Trophoblast cell (in vitro differentiated cells and primary cell): ENCODE measurements at regions not wholly inside any gene's neighbourhood (a gene's known extent, or its start where the extent isn't known, plus 50 kb on each side); places are given as distances from the start of the nearest gene placed in this dataset.

Experiments used
- DNase-seq, 2 donors: peaks; one replicate each; pipeline ENCODE4 v3.0.0-alpha.2; 2016
- H2AFZ ChIP-seq: 2 replicates; pipeline ENCODE4 v1.6.1; 2013; ENCODE audit warnings: low read length, moderate library complexity, mild to moderate bottlenecking; ENCODE audit not compliant: insufficient read depth, poor library complexity
- H2AK5ac ChIP-seq: 2 replicates; pipeline ENCODE4 v1.6.1; 2013; ENCODE audit warnings: mild to moderate bottlenecking, low read length
- H2BK120ac ChIP-seq: 2 replicates; pipeline ENCODE4 v1.6.1; 2013; ENCODE audit warnings: low read length, mild to moderate bottlenecking, moderate library complexity; ENCODE audit not compliant: insufficient read depth, poor library complexity
- H2BK12ac ChIP-seq: 2 replicates; pipeline ENCODE4 v1.6.1; 2013; ENCODE audit warnings: mild to moderate bottlenecking, low read length, moderate library complexity
- H2BK5ac ChIP-seq: 2 replicates; pipeline ENCODE4 v1.6.1; 2013; ENCODE audit warnings: low read length, low read depth, moderate library complexity, mild to moderate bottlenecking; ENCODE audit not compliant: poor library complexity
- H3K14ac ChIP-seq: 2 replicates; pipeline ENCODE4 v1.6.1; 2013; ENCODE audit warnings: mild to moderate bottlenecking, low read length
- H3K18ac ChIP-seq: 2 replicates; pipeline ENCODE4 v1.6.1; 2013; ENCODE audit warnings: mild to moderate bottlenecking, low read length
- H3K23ac ChIP-seq: 2 replicates; pipeline ENCODE4 v1.6.1; 2013; ENCODE audit warnings: low read length
- H3K27ac ChIP-seq: 2 replicates; pipeline ENCODE4 v1.5.1; 2013; ENCODE audit warnings: low read depth, mild to moderate bottlenecking, inconsistent platforms, low read length, moderate library complexity
- H3K27me3 ChIP-seq: 2 replicates; pipeline ENCODE4 v1.6.1; 2013; ENCODE audit warnings: inconsistent platforms, mild to moderate bottlenecking, low read length, moderate library complexity; ENCODE audit not compliant: insufficient read depth
- H3K36me3 ChIP-seq, 2 experiments: 1 replicate in 1 of 2; 2 replicates in 1 of 2; pipeline ENCODE4 v1.6.1; 2013; ENCODE audit warnings: low read length in 2 of 2, mild to moderate bottlenecking in 2 of 2, moderate library complexity in 1 of 2; ENCODE audit not compliant: insufficient read depth in 2 of 2, control insufficient read depth in 1 of 2
- H3K4ac ChIP-seq: 2 replicates; pipeline ENCODE4 v1.6.1; 2013; ENCODE audit warnings: low read depth, mild to moderate bottlenecking, low read length, moderate library complexity
- H3K4me1 ChIP-seq, 2 experiments: 1 replicate in 1 of 2; 2 replicates in 1 of 2; pipeline ENCODE4 v1.6.1; 2013; ENCODE audit warnings: low read length in 2 of 2, mild to moderate bottlenecking in 2 of 2, moderate library complexity in 1 of 2; ENCODE audit not compliant: insufficient read depth in 2 of 2, control insufficient read depth in 1 of 2
- H3K4me2 ChIP-seq: 2 replicates; pipeline ENCODE4 v1.6.1; 2013; ENCODE audit warnings: inconsistent platforms, mild to moderate bottlenecking, low read length, moderate library complexity
- H3K4me3 ChIP-seq: 2 replicates; pipeline ENCODE4 v1.5.1; 2013; ENCODE audit warnings: mild to moderate bottlenecking, low read depth, low read length, inconsistent platforms
- H3K79me1 ChIP-seq: one replicate; pipeline ENCODE4 v1.6.1; 2013; ENCODE audit warnings: low read length
- H3K79me2 ChIP-seq: 2 replicates; pipeline ENCODE4 v1.6.1; 2013; ENCODE audit warnings: low read length, mild to moderate bottlenecking; ENCODE audit not compliant: control insufficient read depth, insufficient read depth, poor library complexity
- H3K9ac ChIP-seq: 2 replicates; pipeline ENCODE4 v1.6.1; 2013; ENCODE audit warnings: mild to moderate bottlenecking, low read length
- H3K9me3 ChIP-seq: 2 replicates; pipeline ENCODE4 v1.6.1; 2013; ENCODE audit warnings: low read depth, mild to moderate bottlenecking, control low read depth, inconsistent platforms, low read length; ENCODE audit not compliant: insufficient read depth
- H4K12ac ChIP-seq: 2 replicates; pipeline ENCODE4 v1.6.1; 2013; ENCODE audit warnings: low read depth, mild to moderate bottlenecking, low read length, moderate library complexity
- H4K8ac ChIP-seq: 2 replicates; pipeline ENCODE4 v1.6.1; 2013; ENCODE audit warnings: low read depth, mild to moderate bottlenecking, low read length, moderate library complexity
- H4K91ac ChIP-seq: one replicate; pipeline ENCODE4 v1.6.1; 2013; ENCODE audit warnings: low read depth, mild to moderate bottlenecking, low read length, moderate library complexity
- WGBS: extraction: QIAGEN DNeasy Blood & Tissue Kit; methylation state at CpG from one replicate; pipeline ENCODE4 v1.1.7; 2013; ENCODE audit warnings: missing lambda C conversion rate; ENCODE audit not compliant: insufficient read length, insufficient coverage; ENCODE audit errors: extremely low coverage; 5-methylcytosine and 5-hydroxymethylcytosine counted together

DNA sequence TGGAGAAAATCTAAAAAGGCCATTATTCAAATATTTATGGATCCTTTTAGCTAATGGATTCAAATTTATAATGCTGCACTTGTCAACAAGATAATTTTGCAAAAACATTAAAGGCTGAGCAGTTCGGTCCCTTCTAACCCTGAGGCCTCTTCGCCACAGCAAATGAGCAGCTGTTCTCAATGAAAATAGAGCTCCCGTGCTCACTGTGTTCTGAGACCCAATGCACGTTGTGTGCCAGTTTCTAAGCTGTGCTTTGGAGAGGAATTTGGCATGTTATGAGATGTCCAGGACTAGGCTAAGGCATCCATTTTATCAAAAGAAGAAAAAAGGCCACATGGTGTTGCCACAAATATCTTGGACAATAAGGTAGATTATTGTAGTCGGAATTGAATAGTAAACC, 220.1 kb upstream of the TSHZ2 start:
- no peak for DNase-seq
- no peak overlapping the region for H2BK120ac ChIP-seq
- H3K4ac ChIP-seq, result no peak overlapping the region
- no peak overlapping the region for H3K18ac ChIP-seq
- no peak overlapping the region for H3K9ac ChIP-seq
- no peaks in the 10 kb centered on the region for H3K27me3 ChIP-seq
- H3K4me2 ChIP-seq, result no peak overlapping the region
- H4K8ac ChIP-seq, result no peak overlapping the region
- H3K27ac ChIP-seq, result no peak overlapping the region
- no peak overlapping the region for H3K14ac ChIP-seq
- H4K12ac ChIP-seq, result no peak overlapping the region
- H2BK5ac ChIP-seq, result no peak overlapping the region
- no CpG with 5 or more reads among the region's 5 CpGs for WGBS
- no peaks in the 10 kb centered on the region for H3K36me3 ChIP-seq
- no peak overlapping the region for H3K23ac ChIP-seq
- H2BK12ac ChIP-seq, result no peak overlapping the region
- H4K91ac ChIP-seq, result no peak overlapping the region
- no peaks in the 10 kb centered on the region for H3K79me2 ChIP-seq
- no peaks in the 10 kb centered on the region for H3K4me1 ChIP-seq
- H3K9me3 ChIP-seq, result no peaks in the 10 kb centered on the region
- no peak overlapping the region for H3K4me3 ChIP-seq
- no peaks in the 10 kb centered on the region for H3K79me1 ChIP-seq
- H2AK5ac ChIP-seq, result no peak overlapping the region
- no peak overlapping the region for H2AFZ ChIP-seq

DNA sequence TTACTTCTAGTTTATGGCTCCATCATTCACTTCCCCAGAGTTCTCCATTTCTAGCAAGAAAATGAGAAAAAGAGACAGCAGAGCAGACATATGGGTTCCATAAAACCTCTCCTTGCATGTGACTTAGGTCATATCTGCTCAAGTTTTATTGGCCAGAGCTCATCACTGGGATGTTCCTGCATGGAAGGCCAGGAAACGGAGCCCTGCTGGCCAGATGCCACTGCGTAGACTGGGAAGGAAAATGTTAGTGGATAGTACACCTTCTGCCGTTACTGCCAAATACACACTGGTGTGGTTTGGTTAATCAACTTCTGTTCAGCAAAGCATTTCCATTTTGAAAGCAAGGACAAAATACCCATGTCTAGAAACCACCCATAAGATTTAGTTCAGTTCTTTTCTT, 220.6 kb upstream of the TSHZ2 start:
- Histone ChIP-seq H3K18ac (no peak overlapping the region), H3K27me3 (no peaks in the 10 kb centered on the region), H3K4me2 (no peak overlapping the region), H3K4me1 (no peaks in the 10 kb centered on the region), H3K4me3 (no peak overlapping the region), H2BK120ac (no peak overlapping the region), H3K4ac (no peak overlapping the region), H3K36me3 (no peaks in the 10 kb centered on the region), H3K79me2 (no peaks in the 10 kb centered on the region), H2AFZ (no peak overlapping the region), H3K9ac (no peak overlapping the region), H3K79me1 (no peaks in the 10 kb centered on the region), H3K14ac (no peak overlapping the region), H4K12ac (no peak overlapping the region), H2BK5ac (no peak overlapping the region), H2AK5ac (no peak overlapping the region), H4K91ac (no peak overlapping the region), H2BK12ac (no peak overlapping the region), H4K8ac (no peak overlapping the region), H3K23ac (no peak overlapping the region), H3K27ac (no peak overlapping the region), H3K9me3 (no peaks in the 10 kb centered on the region)
- DNase-seq, result no peak
- no CpG with 5 or more reads among the region's 3 CpGs for WGBS

DNA sequence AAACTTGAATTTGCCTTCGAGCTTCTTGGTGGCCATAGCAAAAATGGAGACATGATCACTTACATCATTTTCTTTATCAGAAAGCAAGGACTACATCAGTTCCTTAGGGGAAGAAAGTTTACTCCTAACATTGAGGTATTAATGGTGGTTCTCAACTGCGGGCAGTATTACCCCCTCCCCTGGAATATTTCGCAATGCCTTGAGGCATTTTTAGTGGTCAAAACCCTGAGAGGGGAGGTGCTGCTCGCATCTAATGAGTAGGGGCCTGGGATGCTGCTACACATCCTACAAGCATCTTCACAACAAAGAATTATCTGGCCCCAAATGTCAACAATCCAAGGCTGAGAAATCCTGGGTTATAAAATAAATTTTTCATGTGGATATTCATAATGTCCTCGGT, 222.2 kb upstream of the TSHZ2 start:
- no peaks in the 10 kb centered on the region for H3K9me3 ChIP-seq
- no peak overlapping the region for H4K91ac ChIP-seq
- H2AFZ ChIP-seq, result no peak overlapping the region
- H3K18ac ChIP-seq, result no peak overlapping the region
- H3K9ac ChIP-seq, result no peak overlapping the region
- H3K14ac ChIP-seq, result no peak overlapping the region
- H4K8ac ChIP-seq, result no peak overlapping the region
- H3K4me3 ChIP-seq, result no peak overlapping the region
- peak in 1 of 2 donors; percentile 24 for DNase-seq
- H3K36me3 ChIP-seq, result no peaks in the 10 kb centered on the region
- no peak overlapping the region for H2AK5ac ChIP-seq
- no peak overlapping the region for H2BK5ac ChIP-seq
- no peak overlapping the region for H4K12ac ChIP-seq
- H3K27ac ChIP-seq, result no peak overlapping the region
- no peak overlapping the region for H3K4ac ChIP-seq
- H3K79me1 ChIP-seq, result no peaks in the 10 kb centered on the region
- H3K79me2 ChIP-seq, result no peaks in the 10 kb centered on the region
- H2BK120ac ChIP-seq, result no peak overlapping the region
- no peak overlapping the region for H3K4me2 ChIP-seq
- H3K4me1 ChIP-seq, result no peaks in the 10 kb centered on the region
- no peak overlapping the region for H2BK12ac ChIP-seq
- no peak overlapping the region for H3K23ac ChIP-seq
- H3K27me3 ChIP-seq, result no peaks in the 10 kb centered on the region
- no CpG with 5 or more reads among the region's 5 CpGs for WGBS

DNA sequence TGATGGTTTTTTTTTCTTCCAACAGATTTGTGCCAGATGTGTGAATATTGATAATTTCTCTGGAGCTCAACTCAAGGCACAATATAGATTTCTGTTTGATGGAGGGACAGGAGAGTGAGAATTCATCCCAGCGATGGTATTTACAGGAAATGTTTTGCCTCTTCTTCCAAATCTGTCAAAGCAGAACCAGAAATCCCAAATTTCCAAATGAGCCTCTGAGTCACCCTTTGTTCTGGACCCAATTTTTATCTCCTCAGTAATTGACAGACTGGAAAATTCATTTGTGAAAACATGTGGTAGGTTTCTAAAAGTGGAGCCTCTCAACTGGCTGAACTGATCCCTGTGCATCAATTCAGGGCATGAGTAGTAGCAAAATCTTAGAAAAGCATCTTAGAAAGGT, 223.2 kb upstream of the TSHZ2 start:
- Histone ChIP-seq H4K8ac (no peak overlapping the region), H3K4me1 (no peaks in the 10 kb centered on the region), H4K91ac (no peak overlapping the region), H3K23ac (no peak overlapping the region), H3K4ac (no peak overlapping the region), H2BK12ac (no peak overlapping the region), H2AFZ (no peak overlapping the region), H3K4me2 (no peak overlapping the region), H4K12ac (no peak overlapping the region), H2AK5ac (no peak overlapping the region), H3K79me1 (no peaks in the 10 kb centered on the region), H2BK120ac (no peak overlapping the region), H2BK5ac (no peak overlapping the region), H3K9ac (no peak overlapping the region), H3K9me3 (no peaks in the 10 kb centered on the region), H3K27me3 (no peaks in the 10 kb centered on the region), H3K79me2 (no peaks in the 10 kb centered on the region), H3K4me3 (no peak overlapping the region), H3K36me3 (no peaks in the 10 kb centered on the region), H3K18ac (no peak overlapping the region), H3K14ac (no peak overlapping the region), H3K27ac (no peak overlapping the region)
- no CpG with 5 or more reads among the region's 1 CpG for WGBS
- no peak for DNase-seq
